CD8-positive, alpha-beta memory T cell (primary cell): ENCODE measurements at regions not wholly inside any gene's neighbourhood (a gene's known extent, or its start where the extent isn't known, plus 50 kb on each side); places are given as distances from the start of the nearest gene placed in this dataset.
"Not testable (repeated sequence)": the region's sequence is repeated elsewhere in the genome, so short reads cannot be mapped to it uniquely, and the experiment has no call there.

Experiments used
- CTCF ChIA-PET: fragments of 350-600 bp; sonication (Branson Sonifier 250); formaldehyde crosslinking; loops from one replicate; lab custom pipeline; 2021; ENCODE audit warnings: antibody characterized with exemption; lab: Charles Lee
- POLR2A ChIA-PET: fragments of 350-600 bp; sonication (Branson Sonifier 250); formaldehyde crosslinking; loops from one replicate; lab custom pipeline; 2021; ENCODE audit warnings: antibody characterized with exemption; lab: Charles Lee
- DNase-seq, 5 donors: peaks; one replicate each; pipeline versions ENCODE4 v3.0.0 to v3.0.0-alpha.2; 2020 to 2022; ENCODE audit warnings: mixed read lengths in 1 of 5
- H3K27ac ChIP-seq: one replicate; pipeline ENCODE4 v1.7.0; 2013; ENCODE audit warnings: low read depth, mild to moderate bottlenecking, low read length, moderate library complexity
- H3K27me3 ChIP-seq: 2 replicates; pipeline ENCODE4 v1.7.0; 2013; ENCODE audit warnings: low read length, mild to moderate bottlenecking; ENCODE audit not compliant: insufficient read depth, poor library complexity, severe bottlenecking
- H3K36me3 ChIP-seq: 2 replicates; pipeline ENCODE4 v1.7.0; 2013; ENCODE audit warnings: mild to moderate bottlenecking, low read length, moderate library complexity; ENCODE audit not compliant: insufficient read depth
- H3K4me1 ChIP-seq: 2 replicates; pipeline ENCODE4 v1.7.0; 2013; ENCODE audit warnings: mild to moderate bottlenecking, low read length, moderate library complexity; ENCODE audit not compliant: insufficient read depth
- H3K4me3 ChIP-seq: 2 replicates; pipeline ENCODE4 v1.7.0; 2013; ENCODE audit warnings: mild to moderate bottlenecking, low read length
- H3K9me3 ChIP-seq: 2 replicates; pipeline ENCODE4 v1.7.0; 2013; ENCODE audit warnings: mild to moderate bottlenecking, low read length
- H3K27ac Mint-ChIP-seq, 8 donors: one replicate each; pipeline ENCODE4 v1.8.0; 2020 to 2021; ENCODE audit warnings: mixed read lengths in 8 of 8, mild to moderate bottlenecking in 6 of 8, inconsistent platforms in 3 of 8, moderate library complexity in 3 of 8
- H3K27me3 Mint-ChIP-seq, 2 donors: one replicate each; pipeline ENCODE4 v1.8.0; 2020 to 2021; ENCODE audit warnings: mixed read lengths in 2 of 2, mild to moderate bottlenecking in 1 of 2, moderate library complexity in 1 of 2
- H3K36me3 Mint-ChIP-seq, 3 donors: one replicate each; pipeline ENCODE4 v1.8.0; 2020 to 2021; ENCODE audit warnings: mixed read lengths in 3 of 3, inconsistent platforms in 1 of 3, mild to moderate bottlenecking in 1 of 3
- H3K4me1 Mint-ChIP-seq, 3 donors: one replicate each; pipeline ENCODE4 v1.8.0; 2020 to 2021; ENCODE audit warnings: mixed read lengths in 3 of 3, inconsistent platforms in 1 of 3, mild to moderate bottlenecking in 1 of 3
- H3K4me3 Mint-ChIP-seq, 7 donors: one replicate each; pipeline ENCODE4 v1.8.0; 2020 to 2021; ENCODE audit warnings: mixed read lengths in 7 of 7, mild to moderate bottlenecking in 6 of 7, moderate library complexity in 4 of 7, inconsistent platforms in 2 of 7
- H3K9me3 Mint-ChIP-seq, 5 donors: one replicate each; pipeline ENCODE4 v1.8.0; 2020 to 2022; ENCODE audit warnings: mixed read lengths in 5 of 5, mild to moderate bottlenecking in 3 of 5, moderate library complexity in 2 of 5, inconsistent platforms in 1 of 5

- Mint-ChIP-seq H3K4me1 (no peaks in the 10 kb centered on the region), H3K9me3 (peaks cover 41 to 53% (median 45%) of the 10 kb centered on the region in 5 donors), H3K27me3 (peaks cover 0 to 5% of the 10 kb centered on the region in 2 donors), H3K27ac (no peak overlapping the region), H3K36me3 (peaks cover 0 to 7% (median 0%) of the 10 kb centered on the region in 3 donors), H3K4me3 (no peak overlapping the region)
- no peak for DNase-seq
- no peak overlapping the region for H3K4me3 ChIP-seq
- H3K9me3 ChIP-seq, result peaks cover 5% of the 10 kb centered on the region
- no peaks in the 10 kb centered on the region for H3K36me3 ChIP-seq
- POLR2A ChIA-PET, result no interaction called here
- no peak overlapping the region for H3K27ac ChIP-seq
- H3K4me1 ChIP-seq, result no peaks in the 10 kb centered on the region
- no peaks in the 10 kb centered on the region for H3K27me3 ChIP-seq
- CTCF ChIA-PET, result no interaction called here
Measured at GRCh38 chr1:239982762-239983161, 108.9 kb upstream of the FMN2 start.

GRCh38 chr1:239985044-239985443, 106.6 kb upstream of the FMN2 start:
- H3K4me1 ChIP-seq, result no peaks in the 10 kb centered on the region
- Mint-ChIP-seq H3K4me1 (no peaks in the 10 kb centered on the region), H3K27me3 (peaks cover 2 to 5% of the 10 kb centered on the region in 2 donors), H3K9me3 (peaks cover 35 to 51% (median 39%) of the 10 kb centered on the region in 5 donors), H3K27ac (no peak overlapping the region), H3K36me3 (peaks cover 0 to 7% (median 0%) of the 10 kb centered on the region in 3 donors), H3K4me3 (no peak overlapping the region)
- no peaks in the 10 kb centered on the region for H3K27me3 ChIP-seq
- H3K9me3 ChIP-seq, result peaks cover 5% of the 10 kb centered on the region
- H3K27ac ChIP-seq, result no peak overlapping the region
- no peaks in the 10 kb centered on the region for H3K36me3 ChIP-seq
- H3K4me3 ChIP-seq, result no peak overlapping the region
- CTCF ChIA-PET, result no interaction called here
- no peak for DNase-seq
- POLR2A ChIA-PET, result no interaction called here

DNA sequence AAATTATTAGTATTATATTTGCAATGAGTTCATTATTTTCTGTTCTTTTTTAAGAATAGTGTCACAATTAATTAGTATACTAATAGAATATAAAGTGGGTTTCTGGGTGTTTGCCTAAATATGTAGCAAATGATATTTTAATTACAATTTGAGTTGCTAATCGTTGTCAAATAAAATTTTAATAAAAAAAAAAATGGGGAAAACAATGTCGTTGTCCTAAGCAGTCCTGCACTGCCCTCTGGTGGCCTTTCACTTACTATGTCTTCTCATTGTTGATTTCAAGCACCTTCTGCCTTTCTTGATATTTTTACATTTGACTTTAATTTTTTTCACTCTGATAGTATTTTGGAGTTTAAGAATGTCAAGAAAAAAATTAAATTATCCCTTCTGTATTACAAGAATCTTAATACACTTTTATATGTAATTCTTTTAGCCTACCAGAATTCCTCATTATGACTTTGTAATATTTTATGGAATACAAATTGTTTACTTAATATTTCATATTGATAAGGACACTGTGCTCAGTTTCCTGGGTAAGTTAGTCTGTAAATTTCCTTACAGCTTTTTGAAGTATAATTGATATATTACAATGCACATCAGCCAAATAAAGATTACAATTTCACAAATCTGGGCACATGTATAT, 104.5 kb upstream of the FMN2 start:
- no peak for DNase-seq
- H3K9me3 ChIP-seq, result peaks cover 5% of the 10 kb centered on the region
- CTCF ChIA-PET, result no interaction called here
- POLR2A ChIA-PET, result no interaction called here
- Mint-ChIP-seq H3K9me3 (peaks cover 24 to 47% (median 37%) of the 10 kb centered on the region in 5 donors), H3K4me3 (no peak overlapping the region), H3K27ac (no peak overlapping the region), H3K36me3 (peaks cover 0 to 3% (median 0%) of the 10 kb centered on the region in 3 donors), H3K4me1 (no peaks in the 10 kb centered on the region), H3K27me3 (peaks cover 6 to 8% of the 10 kb centered on the region in 2 donors)
- H3K27me3 ChIP-seq, result peaks cover 6% of the 10 kb centered on the region
- no peaks in the 10 kb centered on the region for H3K4me1 ChIP-seq
- H3K27ac ChIP-seq, result no peak overlapping the region
- H3K36me3 ChIP-seq, result no peaks in the 10 kb centered on the region
- H3K4me3 ChIP-seq, result no peak overlapping the region

- Mint-ChIP-seq H3K27me3 (peaks cover 6 to 20% of the 10 kb centered on the region in 2 donors), H3K4me1 (no peaks in the 10 kb centered on the region), H3K4me3 (no peak overlapping the region), H3K27ac (no peak overlapping the region), H3K9me3 (peaks cover 14 to 27% (median 19%) of the 10 kb centered on the region in 5 donors), H3K36me3 (peaks cover 0 to 3% (median 0%) of the 10 kb centered on the region in 3 donors)
- no peak overlapping the region for H3K27ac ChIP-seq
- no peaks in the 10 kb centered on the region for H3K36me3 ChIP-seq
- no peak for DNase-seq
- no peak overlapping the region for H3K4me3 ChIP-seq
- H3K4me1 ChIP-seq, result no peaks in the 10 kb centered on the region
- POLR2A ChIA-PET, result no interaction called here
- peaks cover under 1% of the 10 kb centered on the region for H3K9me3 ChIP-seq
- H3K27me3 ChIP-seq, result peaks cover 6% of the 10 kb centered on the region
- CTCF ChIA-PET, result no interaction called here
Measured at GRCh38 chr1:239989990-239990389, 101.7 kb upstream of the FMN2 start.

DNA sequence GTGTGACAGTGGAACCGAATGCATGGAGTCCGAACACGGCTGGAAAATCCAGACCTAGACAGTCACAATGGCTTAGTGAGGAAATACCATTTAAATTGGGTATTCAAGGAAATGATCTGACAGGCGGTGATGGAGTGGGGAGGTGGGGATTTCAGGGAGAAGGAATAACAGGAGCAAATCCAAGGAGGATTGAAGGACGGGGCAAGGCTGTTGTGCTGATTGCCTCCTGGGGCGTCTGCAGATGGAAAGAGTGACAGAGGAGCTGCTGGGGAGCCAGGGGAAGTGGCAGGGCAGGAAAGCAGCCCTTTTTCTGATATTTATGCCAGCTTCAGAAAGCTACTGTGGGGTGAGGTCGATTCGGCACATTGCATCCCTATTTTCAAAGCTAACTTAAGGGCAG, 99.1 kb upstream of the FMN2 start:
- H3K4me1 ChIP-seq, H3K27me3 ChIP-seq, H3K27ac Mint-ChIP-seq, H3K36me3 Mint-ChIP-seq, H3K4me3 Mint-ChIP-seq, DNase-seq, H3K4me3 ChIP-seq, H3K9me3 ChIP-seq, H3K27ac ChIP-seq, H3K36me3 ChIP-seq, CTCF ChIA-PET, H3K4me1 Mint-ChIP-seq, POLR2A ChIA-PET: not testable (repeated sequence)
- Mint-ChIP-seq H3K9me3 (peaks cover 0 to 10% (median 4%) of the 10 kb centered on the region in 5 donors), H3K27me3 (peaks cover 14 to 41% of the 10 kb centered on the region in 2 donors)

DNA sequence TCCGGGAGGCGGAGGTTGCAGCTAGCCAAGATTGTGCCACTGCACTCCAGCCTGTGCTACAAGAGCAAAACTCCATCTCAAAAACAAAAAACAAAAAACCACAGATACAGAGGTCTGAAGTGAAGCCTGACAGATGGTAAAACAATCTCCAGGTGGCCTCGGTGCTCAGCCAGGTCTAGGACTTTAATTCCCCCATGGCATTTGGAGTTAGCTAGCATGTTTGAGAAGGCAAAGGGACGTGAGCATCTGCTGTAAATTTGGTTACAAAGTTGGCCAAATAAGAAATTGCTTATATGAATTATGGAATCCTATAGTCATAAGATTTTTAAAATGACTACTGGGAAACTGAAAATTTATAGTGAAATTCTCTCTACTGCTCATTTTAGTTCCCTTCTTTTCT, 98.3 kb upstream of the FMN2 start:
- no peak for DNase-seq
- Mint-ChIP-seq H3K4me1 (peaks cover 2 to 8% (median 3%) of the 10 kb centered on the region in 3 donors), H3K36me3 (no peaks in the 10 kb centered on the region), H3K4me3 (no peak overlapping the region), H3K27me3 (peaks cover 12 to 44% of the 10 kb centered on the region in 2 donors), H3K27ac (no peak overlapping the region), H3K9me3 (peaks cover 0 to 9% (median 3%) of the 10 kb centered on the region in 5 donors)
- CTCF ChIA-PET, result no interaction called here
- no peaks in the 10 kb centered on the region for H3K9me3 ChIP-seq
- peaks cover 6% of the 10 kb centered on the region for H3K27me3 ChIP-seq
- no peak overlapping the region for H3K27ac ChIP-seq
- no peak overlapping the region for H3K4me3 ChIP-seq
- POLR2A ChIA-PET, result no interaction called here
- H3K4me1 ChIP-seq, result no peaks in the 10 kb centered on the region
- H3K36me3 ChIP-seq, result no peaks in the 10 kb centered on the region

DNA sequence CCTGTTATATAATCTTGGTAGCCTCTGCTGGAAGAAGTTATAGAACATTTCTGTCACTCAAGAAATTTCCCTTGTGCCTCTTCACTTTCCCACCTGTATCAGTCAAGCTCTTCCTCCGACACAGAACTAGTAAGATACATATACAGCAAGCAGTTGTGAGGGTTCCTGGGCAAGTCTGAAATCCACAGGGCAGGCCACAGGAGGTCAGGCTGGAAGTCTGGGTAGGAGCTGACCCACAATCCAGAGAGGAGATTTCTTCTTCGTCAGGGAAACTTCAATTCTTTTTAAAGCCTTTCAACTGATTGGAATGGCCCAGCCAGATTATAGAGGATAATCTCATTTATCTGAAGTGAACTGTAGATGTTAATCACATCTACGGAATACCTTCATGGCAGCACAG, 96.4 kb upstream of the FMN2 start:
- no peak overlapping the region for H3K4me3 Mint-ChIP-seq
- H3K27ac Mint-ChIP-seq, result no peak overlapping the region
- peaks cover 23 to 58% of the 10 kb centered on the region in 2 donors for H3K27me3 Mint-ChIP-seq
- peaks cover 2 to 13% (median 4%) of the 10 kb centered on the region in 3 donors for H3K4me1 Mint-ChIP-seq
- no peak for DNase-seq
- H3K9me3 Mint-ChIP-seq, result peaks cover 0 to 9% (median 0%) of the 10 kb centered on the region in 5 donors
- H3K9me3 ChIP-seq, result no peaks in the 10 kb centered on the region
- H3K4me1 ChIP-seq, result no peaks in the 10 kb centered on the region
- no peaks in the 10 kb centered on the region for H3K36me3 ChIP-seq
- ChIA-PET CTCF (no interaction called here), POLR2A (no interaction called here)
- peaks cover 11% of the 10 kb centered on the region for H3K27me3 ChIP-seq
- H3K4me3 ChIP-seq, result no peak overlapping the region
- H3K27ac ChIP-seq, result no peak overlapping the region
- H3K36me3 Mint-ChIP-seq, result no peaks in the 10 kb centered on the region

DNA sequence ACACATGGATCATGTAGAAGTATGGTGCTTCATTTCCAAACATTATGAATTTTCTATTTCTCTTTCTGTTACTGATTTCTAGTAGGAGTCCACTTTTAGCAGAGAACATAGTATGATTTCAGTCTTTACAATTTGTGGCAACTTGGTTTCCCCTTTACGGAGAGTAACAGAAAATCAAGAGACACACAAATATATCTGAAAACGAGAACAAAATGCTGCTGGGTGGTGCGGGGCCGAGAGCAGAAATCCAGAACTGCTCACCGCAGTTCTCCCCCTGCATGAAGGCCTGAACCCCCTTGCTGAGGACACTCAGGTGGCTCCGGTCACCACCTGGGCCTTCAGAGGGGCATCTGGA, 94.5 kb upstream of the FMN2 start:
- ChIA-PET POLR2A (no interaction called here), CTCF (no interaction called here)
- Mint-ChIP-seq H3K27me3 (peaks cover 22 to 59% of the 10 kb centered on the region in 2 donors), H3K4me1 (peaks cover 2 to 13% (median 4%) of the 10 kb centered on the region in 3 donors), H3K27ac (no peak overlapping the region), H3K36me3 (no peaks in the 10 kb centered on the region), H3K9me3 (peaks cover 0 to 7% (median 0%) of the 10 kb centered on the region in 5 donors), H3K4me3 (peak overlapping the region in 1 of 7 donors; percentile 14)
- DNase-seq, result no peak
- Histone ChIP-seq H3K36me3 (no peaks in the 10 kb centered on the region), H3K4me3 (no peak overlapping the region), H3K4me1 (no peaks in the 10 kb centered on the region), H3K27ac (no peak overlapping the region), H3K27me3 (peaks cover 5% of the 10 kb centered on the region), H3K9me3 (no peaks in the 10 kb centered on the region)
